Sigmoid colon (tissue), 6 donors: ENCODE measurements at regions not wholly inside any gene's neighbourhood (a gene's known extent, or its start where the extent isn't known, plus 50 kb on each side); places are given as distances from the start of the nearest gene placed in this dataset.

Experiments used
- DNase-seq: peaks from one replicate; pipeline ENCODE4 v3.0.0-alpha.2; 2019
- H3K27ac ChIP-seq, 4 donors: fragments of 200-600 bp; sonication (generic); one replicate each; pipeline ENCODE4 v1.5.1; 2016 to 2019; ENCODE audit warnings: mild to moderate bottlenecking in 1 of 4
- H3K27me3 ChIP-seq, 3 donors: fragments of 200-600 bp; sonication (generic); one replicate each; pipeline ENCODE4 v1.5.1; 2019; ENCODE audit warnings: mild to moderate bottlenecking in 1 of 3
- H3K36me3 ChIP-seq, 4 donors: fragments of 200-600 bp; sonication (generic); one replicate each; pipeline ENCODE4 v1.5.1; 2016 to 2019
- H3K4me1 ChIP-seq, 4 donors: fragments of 200-600 bp; sonication (generic); one replicate each; pipeline ENCODE4 v1.5.1; 2017 to 2019
- H3K4me3 ChIP-seq, 4 donors: fragments of 200-600 bp; sonication (generic); one replicate each; pipeline ENCODE4 v1.5.1; 2017 to 2019; ENCODE audit warnings: mild to moderate bottlenecking in 2 of 4, moderate library complexity in 1 of 4
- H3K9me3 ChIP-seq, 4 donors: fragments of 200-600 bp in 3 of 4; sonication (generic) in 3 of 4; one replicate each; pipeline versions ENCODE4 v1.5.1 to v1.6.1; 2013 to 2019
- CTCF ChIP-seq, 4 experiments: fragments of 450-650 bp in 3 of 4; fragments of 200-600 bp in 1 of 4; IDR thresholded peaks; one replicate each; pipeline ENCODE4 v1.5.1; 2016 to 2019; ENCODE audit warnings: antibody characterized with exemption in 4 of 4, mild to moderate bottlenecking in 3 of 4, moderate library complexity in 2 of 4
- EP300 ChIP-seq, 4 donors: sonication (generic); formaldehyde crosslinking; IDR thresholded peaks; one replicate each; pipeline ENCODE4 v1.6.1; 2017; ENCODE audit warnings: antibody characterized with exemption in 4 of 4
- POLR2A ChIP-seq, 2 donors: fragments of 450-650 bp; IDR thresholded peaks; one replicate each; pipeline ENCODE4 v1.6.1; 2016; ENCODE audit warnings: antibody characterized with exemption in 2 of 2, mild to moderate bottlenecking in 2 of 2, moderate library complexity in 2 of 2
- POLR2AphosphoS5 ChIP-seq, 4 donors: sonication (generic); formaldehyde crosslinking; IDR thresholded peaks; one replicate each; pipeline ENCODE4 v1.6.1; 2017; ENCODE audit warnings: antibody characterized with exemption in 4 of 4
- WGBS, 2 donors: extraction: QIAGEN DNeasy Blood & Tissue Kit; methylation state at CpG; one replicate each; pipeline ENCODE4 v1.1.7; 2013; 5-methylcytosine and 5-hydroxymethylcytosine counted together
- intact Hi-C: fragments of 100-400 bp; cut with DNase I; formaldehyde crosslinking; loops from one replicate; pipeline ENCODE4 v1.15.1; 2023
- donor health status: healthy with polysubstance abuse.
- donor health status: healthy.

DNA sequence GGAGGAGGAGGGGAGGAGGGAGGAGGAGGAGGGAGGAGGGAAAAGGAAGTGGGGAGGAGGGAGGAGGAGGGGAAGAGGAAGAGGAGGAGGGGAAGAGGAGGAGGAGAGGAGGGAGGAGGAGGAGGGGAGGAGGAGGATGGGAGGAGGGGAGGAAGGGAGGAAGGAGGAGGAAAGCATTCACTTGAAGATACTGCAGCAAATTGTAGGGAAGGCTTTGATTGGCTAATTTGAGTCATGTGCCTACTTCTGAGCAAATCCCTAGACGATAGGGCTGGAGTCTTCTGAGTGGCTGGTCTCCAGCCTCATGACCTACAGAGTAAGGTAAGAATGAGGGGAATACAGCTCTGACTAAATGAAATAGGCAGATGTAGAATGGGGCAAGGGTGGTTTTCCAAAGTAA, 783.2 kb upstream of the RBFOX1 start:
- peaks cover 0 to 3% (median 0%) of the 10 kb centered on the region in 4 donors for H3K9me3 ChIP-seq
- TF ChIP-seq EP300 (IDR thresholded peaks at IDR 0.05): no peak
- no peak overlapping the region for H3K4me3 ChIP-seq
- H3K36me3 ChIP-seq: no peaks in the 10 kb centered on the region
- no peaks in the 10 kb centered on the region for H3K4me1 ChIP-seq
- no peak for DNase-seq
- 73 to 82% methylated on average over 1 of the region's 1 CpG for WGBS, 2 donors
- H3K27ac ChIP-seq: no peak overlapping the region
- H3K27me3 ChIP-seq: no peaks in the 10 kb centered on the region
- intact Hi-C loops: no loop called here

DNA sequence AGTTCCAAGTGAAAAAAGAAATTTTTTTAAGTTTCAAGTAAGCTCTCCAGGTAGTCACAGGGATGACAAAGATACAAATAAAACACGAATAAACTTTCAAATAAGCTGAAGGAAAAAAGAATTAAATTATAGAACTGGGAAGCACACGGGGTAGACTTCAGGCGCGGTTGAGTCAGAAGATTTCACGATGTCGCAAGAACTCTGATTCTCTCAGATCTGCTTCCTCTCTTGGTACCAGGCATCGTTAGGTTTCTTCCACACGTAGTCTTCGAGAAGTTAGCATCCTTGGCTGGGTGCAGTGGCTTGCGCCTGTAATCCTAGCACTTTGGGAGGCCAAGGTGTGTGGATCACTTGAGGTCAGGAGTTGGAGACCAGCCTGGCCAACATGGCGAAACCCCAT, 784.1 kb upstream of the RBFOX1 start:
- Histone ChIP-seq H3K4me3 (no peak overlapping the region), H3K27ac (no peak overlapping the region), H3K27me3 (no peaks in the 10 kb centered on the region), H3K4me1 (no peaks in the 10 kb centered on the region), H3K9me3 (peaks cover 0 to 1% (median 0%) of the 10 kb centered on the region in 4 donors), H3K36me3 (no peaks in the 10 kb centered on the region)
- intact Hi-C loops: no loop called here
- TF ChIP-seq CTCF (IDR thresholded peaks at IDR 0.05) (no peak), POLR2A (IDR thresholded peaks at IDR 0.05) (no peak), POLR2AphosphoS5 (IDR thresholded peaks at IDR 0.05) (no peak), EP300 (IDR thresholded peaks at IDR 0.05) (no peak)
- WGBS, 2 donors: 89 to 93% methylated on average over 11 of the region's 11 CpGs
- DNase-seq: no peak

DNA sequence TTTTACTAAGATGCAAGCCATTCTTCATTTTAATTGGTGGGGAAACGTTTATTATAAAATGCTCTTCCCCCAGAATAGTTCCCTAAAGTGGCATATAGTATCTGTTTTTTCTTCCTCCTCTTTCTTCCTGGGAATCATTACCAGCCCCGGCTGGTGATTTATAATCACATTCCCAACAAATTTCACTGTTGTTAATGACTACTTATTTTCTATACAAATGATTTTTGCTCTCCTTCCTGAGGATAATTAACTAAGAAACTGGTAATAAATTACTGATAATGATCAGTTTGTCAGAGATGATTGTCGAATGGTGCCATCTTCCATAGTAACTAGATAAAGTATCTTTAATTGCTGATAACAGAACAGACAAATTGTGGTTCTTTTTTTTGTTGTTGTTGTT, 785.5 kb upstream of the RBFOX1 start:
- Histone ChIP-seq H3K27ac (no peak overlapping the region), H3K4me1 (no peaks in the 10 kb centered on the region), H3K4me3 (no peak overlapping the region), H3K36me3 (no peaks in the 10 kb centered on the region), H3K9me3 (no peaks in the 10 kb centered on the region), H3K27me3 (no peaks in the 10 kb centered on the region)
- intact Hi-C loops: no loop called here
- WGBS, 2 donors: 49 to 58% methylated on average over 3 of the region's 3 CpGs
- no peak for DNase-seq
- TF ChIP-seq POLR2AphosphoS5 (IDR thresholded peaks at IDR 0.05) (no peak), EP300 (IDR thresholded peaks at IDR 0.05) (no peak), POLR2A (IDR thresholded peaks at IDR 0.05) (no peak), CTCF (IDR thresholded peaks at IDR 0.05) (no peak)

- DNase-seq: no peak
- no peak overlapping the region for H3K4me3 ChIP-seq
- no peaks in the 10 kb centered on the region for H3K9me3 ChIP-seq
- H3K36me3 ChIP-seq: no peaks in the 10 kb centered on the region
- no peaks in the 10 kb centered on the region for H3K27me3 ChIP-seq
- WGBS, 2 donors: 86 to 91% methylated on average over 7 of the region's 7 CpGs
- H3K27ac ChIP-seq: no peak overlapping the region
- H3K4me1 ChIP-seq: no peaks in the 10 kb centered on the region
- intact Hi-C loops: no loop called here
- TF ChIP-seq POLR2AphosphoS5 (IDR thresholded peaks at IDR 0.05) (no peak), EP300 (IDR thresholded peaks at IDR 0.05) (no peak), POLR2A (IDR thresholded peaks at IDR 0.05) (no peak), CTCF (IDR thresholded peaks at IDR 0.05) (no peak)
Observed at GRCh38 chr16:6545329-6545728, 787.3 kb upstream of the RBFOX1 start.

DNA sequence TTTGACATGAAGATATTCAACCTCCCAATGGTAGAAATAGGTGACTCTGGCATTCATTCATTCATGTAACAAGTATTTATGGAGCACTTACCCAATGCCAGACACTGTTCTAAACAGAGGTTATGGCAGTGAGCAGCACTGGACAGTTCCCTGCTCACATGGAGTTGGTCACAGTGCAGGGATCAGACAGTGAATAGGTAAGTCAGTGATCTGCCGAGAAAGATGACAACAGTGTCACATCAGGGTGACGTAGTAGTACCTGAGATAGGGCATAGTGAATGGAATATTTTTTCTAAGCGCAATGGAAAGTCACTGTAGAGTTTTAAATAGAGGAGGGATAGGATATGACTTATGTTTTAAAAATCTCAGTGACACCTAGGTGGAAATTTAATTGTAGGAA, 791.4 kb upstream of the RBFOX1 start:
- TF ChIP-seq CTCF (IDR thresholded peaks at IDR 0.05): no peak
- no peak for TF ChIP-seq POLR2A (IDR thresholded peaks at IDR 0.05)
- no peak for TF ChIP-seq POLR2AphosphoS5 (IDR thresholded peaks at IDR 0.05)
- TF ChIP-seq EP300 (IDR thresholded peaks at IDR 0.05): no peak
- Histone ChIP-seq H3K27me3 (no peaks in the 10 kb centered on the region), H3K9me3 (no peaks in the 10 kb centered on the region), H3K4me3 (no peak overlapping the region), H3K4me1 (no peaks in the 10 kb centered on the region), H3K36me3 (no peaks in the 10 kb centered on the region), H3K27ac (no peak overlapping the region)
- WGBS, 2 donors: 73 to 83% methylated on average over 3 of the region's 3 CpGs
- DNase-seq: no peak
- intact Hi-C loops: no loop called here
